ENCODE measurements at regions not wholly inside any gene's neighbourhood (a gene's known extent, or its start where the extent isn't known, plus 50 kb on each side); places are given as distances from the start of the nearest gene placed in this dataset.
A peak's percentile ranks its signal among the peaks of the same experiment; 100 is the strongest.

GRCh38 chr6:132933090-132933489, 118.7 kb downstream of the RPS12 start:
- peak; percentile 78 for DNase-seq
- Histone ChIP-seq H3K36me3 (ENCODE audit: control insufficient read depth, insufficient read depth, low read length) (no peaks in the 10 kb centered on the region), H3K4me1 (ENCODE audit: control insufficient read depth, insufficient read depth, low read length) (peaks cover 10% of the 10 kb centered on the region), H3K4me3 (ENCODE audit: low read length) (no peak overlapping the region), H3K9me3 (replicated peaks; ENCODE audit: control insufficient read depth, low read depth, low read length) (no peaks in the 10 kb centered on the region), H3K27ac (ENCODE audit: low read length) (no peak overlapping the region), H3K27me3 (ENCODE audit: control insufficient read depth, insufficient read depth, low read length) (no peaks in the 10 kb centered on the region)
- WGBS (ENCODE audit: insufficient coverage), result 14% methylated on average over 3 of the region's 8 CpGs

- H3K4me3 ChIP-seq (ENCODE audit: low read length), result no peak overlapping the region
- H3K27ac ChIP-seq (ENCODE audit: low read length), result no peak overlapping the region
- H3K27me3 ChIP-seq (ENCODE audit: control insufficient read depth, insufficient read depth, low read length), result no peaks in the 10 kb centered on the region
- H3K4me1 ChIP-seq (ENCODE audit: control insufficient read depth, insufficient read depth, low read length), result peaks cover 10% of the 10 kb centered on the region
- no peak for DNase-seq
- H3K9me3 ChIP-seq (replicated peaks; ENCODE audit: control insufficient read depth, low read depth, low read length), result no peaks in the 10 kb centered on the region
- 50% methylated on average over 2 of the region's 4 CpGs for WGBS (ENCODE audit: insufficient coverage)
- H3K36me3 ChIP-seq (ENCODE audit: control insufficient read depth, insufficient read depth, low read length), result no peaks in the 10 kb centered on the region
These were observed 120.1 kb downstream of the RPS12 start for GRCh38 chr6:132934496-132934895.

GRCh38 chr6:132936646-132937045, 122.3 kb downstream of the RPS12 start:
- H3K36me3 ChIP-seq (ENCODE audit: control insufficient read depth, insufficient read depth, low read length), result no peaks in the 10 kb centered on the region
- H3K9me3 ChIP-seq (replicated peaks; ENCODE audit: control insufficient read depth, low read depth, low read length), result no peaks in the 10 kb centered on the region
- H3K27me3 ChIP-seq (ENCODE audit: control insufficient read depth, insufficient read depth, low read length), result no peaks in the 10 kb centered on the region
- H3K4me1 ChIP-seq (ENCODE audit: control insufficient read depth, insufficient read depth, low read length), result peaks cover 10% of the 10 kb centered on the region
- WGBS (ENCODE audit: insufficient coverage), result no CpG with 5 or more reads among the region's 2 CpGs
- no peak overlapping the region for H3K27ac ChIP-seq (ENCODE audit: low read length)
- no peak for DNase-seq
- no peak overlapping the region for H3K4me3 ChIP-seq (ENCODE audit: low read length)

- WGBS (ENCODE audit: insufficient coverage), result 33% methylated on average over 3 of the region's 5 CpGs
- H3K27me3 ChIP-seq (ENCODE audit: control insufficient read depth, insufficient read depth, low read length), result no peaks in the 10 kb centered on the region
- peaks cover 10% of the 10 kb centered on the region for H3K4me1 ChIP-seq (ENCODE audit: control insufficient read depth, insufficient read depth, low read length)
- H3K36me3 ChIP-seq (ENCODE audit: control insufficient read depth, insufficient read depth, low read length), result no peaks in the 10 kb centered on the region
- no peaks in the 10 kb centered on the region for H3K9me3 ChIP-seq (replicated peaks; ENCODE audit: control insufficient read depth, low read depth, low read length)
- no peak overlapping the region for H3K4me3 ChIP-seq (ENCODE audit: low read length)
- no peak overlapping the region for H3K27ac ChIP-seq (ENCODE audit: low read length)
- DNase-seq, result peak; percentile 62
These were observed 123.1 kb downstream of the RPS12 start for GRCh38 chr6:132937466-132937906.

- Histone ChIP-seq H3K9me3 (replicated peaks; ENCODE audit: control insufficient read depth, low read depth, low read length) (no peaks in the 10 kb centered on the region), H3K4me1 (ENCODE audit: control insufficient read depth, insufficient read depth, low read length) (peaks cover 24% of the 10 kb centered on the region), H3K27ac (ENCODE audit: low read length) (no peak overlapping the region), H3K36me3 (ENCODE audit: control insufficient read depth, insufficient read depth, low read length) (no peaks in the 10 kb centered on the region), H3K4me3 (ENCODE audit: low read length) (no peak overlapping the region), H3K27me3 (ENCODE audit: control insufficient read depth, insufficient read depth, low read length) (no peaks in the 10 kb centered on the region)
- 71% methylated on average over 3 of the region's 5 CpGs for WGBS (ENCODE audit: insufficient coverage)
- no peak for DNase-seq
These were observed 134.5 kb downstream of the RPS12 start for GRCh38 chr6:132948889-132949288.

- Histone ChIP-seq H3K27me3 (ENCODE audit: control insufficient read depth, insufficient read depth, low read length) (no peaks in the 10 kb centered on the region), H3K36me3 (ENCODE audit: control insufficient read depth, insufficient read depth, low read length) (no peaks in the 10 kb centered on the region), H3K27ac (ENCODE audit: low read length) (peak overlapping the region; percentile 77), H3K4me1 (ENCODE audit: control insufficient read depth, insufficient read depth, low read length) (peaks cover 24% of the 10 kb centered on the region), H3K9me3 (replicated peaks; ENCODE audit: control insufficient read depth, low read depth, low read length) (no peaks in the 10 kb centered on the region), H3K4me3 (ENCODE audit: low read length) (no peak overlapping the region)
- peak; percentile 82 for DNase-seq
- 60% methylated on average over 1 of the region's 3 CpGs for WGBS (ENCODE audit: insufficient coverage)
These were observed 136.2 kb downstream of the RPS12 start for GRCh38 chr6:132950566-132950965.

- H3K27me3 ChIP-seq (ENCODE audit: control insufficient read depth, insufficient read depth, low read length), result no peaks in the 10 kb centered on the region
- no peaks in the 10 kb centered on the region for H3K36me3 ChIP-seq (ENCODE audit: control insufficient read depth, insufficient read depth, low read length)
- no peak overlapping the region for H3K4me3 ChIP-seq (ENCODE audit: low read length)
- DNase-seq, result peak; percentile 79
- peaks cover 24% of the 10 kb centered on the region for H3K4me1 ChIP-seq (ENCODE audit: control insufficient read depth, insufficient read depth, low read length)
- H3K9me3 ChIP-seq (replicated peaks; ENCODE audit: control insufficient read depth, low read depth, low read length), result no peaks in the 10 kb centered on the region
- H3K27ac ChIP-seq (ENCODE audit: low read length), result peak overlapping the region; percentile 77
- WGBS (ENCODE audit: insufficient coverage), result no CpG with 5 or more reads among the region's 6 CpGs
These were observed 137.9 kb downstream of the RPS12 start for GRCh38 chr6:132952031-132952867.

GRCh38 chr6:132952986-132953385, 138.6 kb downstream of the RPS12 start:
- Histone ChIP-seq H3K27ac (ENCODE audit: low read length) (peak overlapping the region; percentile 85), H3K4me1 (ENCODE audit: control insufficient read depth, insufficient read depth, low read length) (peaks cover 24% of the 10 kb centered on the region), H3K27me3 (ENCODE audit: control insufficient read depth, insufficient read depth, low read length) (no peaks in the 10 kb centered on the region), H3K36me3 (ENCODE audit: control insufficient read depth, insufficient read depth, low read length) (no peaks in the 10 kb centered on the region), H3K4me3 (ENCODE audit: low read length) (no peak overlapping the region), H3K9me3 (replicated peaks; ENCODE audit: control insufficient read depth, low read depth, low read length) (no peaks in the 10 kb centered on the region)
- WGBS (ENCODE audit: insufficient coverage), result no CpG with 5 or more reads among the region's 3 CpGs
- peak; percentile 96 for DNase-seq

- DNase-seq, result peak; percentile 60
- WGBS (ENCODE audit: insufficient coverage), result 41% methylated on average over 4 of the region's 9 CpGs
These were observed 139.9 kb downstream of the RPS12 start for GRCh38 chr6:132954222-132954621.

GRCh38 chr6:132954936-132955335, 140.6 kb downstream of the RPS12 start:
- no peaks in the 10 kb centered on the region for H3K9me3 ChIP-seq (replicated peaks; ENCODE audit: control insufficient read depth, low read depth, low read length)
- DNase-seq, result peak; percentile 85
- H3K27me3 ChIP-seq (ENCODE audit: control insufficient read depth, insufficient read depth, low read length), result no peaks in the 10 kb centered on the region
- H3K4me1 ChIP-seq (ENCODE audit: control insufficient read depth, insufficient read depth, low read length), result peaks cover 20% of the 10 kb centered on the region
- H3K27ac ChIP-seq (ENCODE audit: low read length), result no peak overlapping the region
- no peaks in the 10 kb centered on the region for H3K36me3 ChIP-seq (ENCODE audit: control insufficient read depth, insufficient read depth, low read length)
- H3K4me3 ChIP-seq (ENCODE audit: low read length), result no peak overlapping the region
- WGBS (ENCODE audit: insufficient coverage), result 40% methylated on average over 1 of the region's 5 CpGs

More at GRCh38 chr6:132954222-132954621, 139.9 kb downstream of the RPS12 start:
- no peaks in the 10 kb centered on the region for H3K27me3 ChIP-seq (ENCODE audit: control insufficient read depth, insufficient read depth, low read length)
- H3K4me3 ChIP-seq (ENCODE audit: low read length), result no peak overlapping the region
- no peaks in the 10 kb centered on the region for H3K9me3 ChIP-seq (replicated peaks; ENCODE audit: control insufficient read depth, low read depth, low read length)
- H3K27ac ChIP-seq (ENCODE audit: low read length), result peak overlapping the region; percentile 4
- peaks cover 24% of the 10 kb centered on the region for H3K4me1 ChIP-seq (ENCODE audit: control insufficient read depth, insufficient read depth, low read length)
- H3K36me3 ChIP-seq (ENCODE audit: control insufficient read depth, insufficient read depth, low read length), result no peaks in the 10 kb centered on the region
